Stimulated activated CD8-positive, alpha-beta memory T cell treated with anti-CD3 and anti-CD28 coated beads, Interleukin-4, amount 100 ng/mL, for 1 hour (primary cell): ENCODE measurements at regions not wholly inside any gene's neighbourhood (a gene's known extent, or its start where the extent isn't known, plus 50 kb on each side); places are given as distances from the start of the nearest gene placed in this dataset.
"Not testable (repeated sequence)": the region's sequence is repeated elsewhere in the genome, so short reads cannot be mapped to it uniquely, and the experiment has no call there.

Source experiments
- DNase-seq, 2 donors: peaks; one replicate each; pipeline ENCODE4 v3.0.0-alpha.2; 2020; ENCODE audit warnings: low read depth in 2 of 2, low spot score in 1 of 2

- not testable (repeated sequence) for DNase-seq
These were observed 144.3 kb downstream of the CCDC74A start for GRCh38 chr2:131671841-131672470.

- peak in 1 of 2 donors; percentile 25 for DNase-seq
These were observed 145.0 kb downstream of the CCDC74A start for GRCh38 chr2:131672471-131673399.

GRCh38 chr2:131673400-131674173, 145.9 kb downstream of the CCDC74A start:
- peak; percentile 28 to 36 for DNase-seq

- no peak for DNase-seq
These were observed 146.5 kb downstream of the CCDC74A start for GRCh38 chr2:131674174-131674507.

- DNase-seq, result not testable (repeated sequence)
These were observed 154.0 kb downstream of the CCDC74A start for GRCh38 chr2:131681611-131682121.

GRCh38 chr2:131682122-131682944, 154.6 kb downstream of the CCDC74A start:
- DNase-seq, result peak; percentile 29 to 35

- DNase-seq, result not testable (repeated sequence)
These were observed 155.2 kb downstream of the CCDC74A start for GRCh38 chr2:131682945-131683330.

- not testable (repeated sequence) for DNase-seq
These were observed 157.1 kb downstream of the CCDC74A start for GRCh38 chr2:131684631-131685316.

GRCh38 chr2:131686164-131686893, 158.6 kb downstream of the CCDC74A start:
- DNase-seq, result not testable (repeated sequence)

GRCh38 chr2:131686894-131687238, 159.2 kb downstream of the CCDC74A start:
- not testable (repeated sequence) for DNase-seq

GRCh38 chr2:131689066-131689465, 161.4 kb downstream of the CCDC74A start:
- not testable (repeated sequence) for DNase-seq

- not testable (repeated sequence) for DNase-seq
These were observed 183.6 kb downstream of the CCDC74A start for GRCh38 chr2:131711268-131711667.

- DNase-seq, result not testable (repeated sequence)
These were observed 190.2 kb downstream of the CCDC74A start for GRCh38 chr2:131717907-131718306.

- DNase-seq, result not testable (repeated sequence)
These were observed 193.5 kb downstream of the CCDC74A start for GRCh38 chr2:131721163-131721562.

GRCh38 chr2:131722256-131722655, 194.6 kb downstream of the CCDC74A start:
- not testable (repeated sequence) for DNase-seq

GRCh38 chr2:131724019-131724418, 196.3 kb downstream of the CCDC74A start:
- no peak for DNase-seq

GRCh38 chr2:131728451-131728850, 200.8 kb downstream of the CCDC74A start:
- not testable (repeated sequence) for DNase-seq

- DNase-seq, result not testable (repeated sequence)
These were observed 205.8 kb downstream of the CCDC74A start for GRCh38 chr2:131733530-131733929.

- DNase-seq, result not testable (repeated sequence)
These were observed 208.7 kb downstream of the CCDC74A start for GRCh38 chr2:131736406-131736805.
